Brain pericyte (primary cell): ENCODE measurements at regions not wholly inside any gene's neighbourhood (a gene's known extent, or its start where the extent isn't known, plus 50 kb on each side); places are given as distances from the start of the nearest gene placed in this dataset.
"Not testable (repeated sequence)": the region's sequence is repeated elsewhere in the genome, so short reads cannot be mapped to it uniquely, and the experiment has no call there.

Experiments used
- DNase-seq: peaks from one replicate; pipeline ENCODE4 v3.0.0-alpha.2; 2012; ENCODE audit warnings: low read depth, low spot score

DNA sequence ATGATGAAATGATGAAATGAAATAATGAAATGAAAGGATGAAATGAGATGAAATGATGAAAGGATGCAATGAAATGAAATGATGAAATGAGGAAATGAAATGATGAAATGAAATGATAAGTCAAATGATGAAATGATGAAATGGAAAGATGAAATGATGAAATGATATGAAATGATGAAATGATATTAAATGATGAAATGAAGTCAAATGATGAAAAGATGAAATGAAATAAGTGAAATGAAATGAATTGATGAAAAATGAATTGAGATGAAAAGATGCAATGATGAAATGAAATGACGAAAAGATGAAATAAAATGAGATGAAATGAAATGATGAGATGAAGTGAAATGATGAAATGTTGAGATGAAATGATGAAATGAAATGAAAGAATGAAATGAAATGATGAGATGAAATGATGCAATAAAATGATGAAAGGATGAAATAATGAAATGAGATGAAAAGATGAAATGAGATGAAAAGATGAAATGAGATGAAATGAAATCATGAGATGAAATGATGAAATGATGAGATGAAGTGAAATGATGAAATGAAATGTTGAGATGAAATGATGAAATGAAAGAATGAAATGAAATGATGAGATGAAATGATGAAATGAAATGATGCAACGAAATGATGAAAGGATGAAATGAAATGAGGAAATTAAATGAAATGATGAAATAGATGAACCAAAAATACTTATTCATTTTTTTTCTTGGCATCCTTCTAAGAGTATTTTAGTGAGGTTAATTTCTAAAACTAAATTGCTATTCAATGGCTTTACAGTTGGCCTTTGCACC lies 139.8 kb upstream of the ERV3-1 start:
- DNase-seq, result not testable (repeated sequence)

DNA sequence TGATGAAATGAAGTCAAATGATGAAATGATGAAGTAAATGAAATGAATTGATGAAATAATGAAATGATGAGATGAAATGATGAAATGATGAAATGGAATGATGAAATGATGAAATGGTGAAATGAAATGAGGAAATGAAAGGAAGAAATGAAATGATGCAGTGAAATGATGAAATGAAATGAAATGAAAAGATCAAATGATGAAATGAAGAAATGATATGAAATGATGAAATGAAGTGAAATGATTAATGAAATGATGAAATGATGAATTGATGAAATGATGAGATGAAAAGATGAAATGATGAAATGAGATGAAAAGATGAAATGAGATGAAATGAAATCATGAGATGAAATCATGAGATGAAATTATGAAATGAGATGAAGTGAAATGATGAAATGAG lies 139.2 kb upstream of the ERV3-1 start:
- DNase-seq, result not testable (repeated sequence)

- DNase-seq, result not testable (repeated sequence)
Measured at GRCh38 chr7:65145008-65145407, 138.5 kb upstream of the ERV3-1 start.

DNA sequence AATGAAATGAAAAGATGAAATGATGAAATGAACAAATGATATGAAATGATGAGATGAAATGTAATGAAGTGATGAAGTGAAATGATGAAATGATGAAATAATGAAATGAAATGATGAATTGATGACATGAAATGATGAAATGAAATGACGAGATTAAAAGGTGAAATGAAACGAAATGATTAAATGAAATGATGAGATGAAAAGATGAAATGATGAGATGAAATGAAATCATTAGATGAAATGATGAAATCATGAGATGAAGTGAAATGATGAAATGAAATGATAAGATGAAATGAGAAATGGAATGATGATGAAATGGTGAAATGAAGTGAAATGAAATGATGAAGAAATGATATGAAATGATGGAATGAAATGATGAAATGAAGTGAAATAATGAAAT lies 138.1 kb upstream of the ERV3-1 start:
- DNase-seq, result not testable (repeated sequence)

GRCh38 chr7:65144119-65144518 lies 137.6 kb upstream of the ERV3-1 start:
- not testable (repeated sequence) for DNase-seq

DNA sequence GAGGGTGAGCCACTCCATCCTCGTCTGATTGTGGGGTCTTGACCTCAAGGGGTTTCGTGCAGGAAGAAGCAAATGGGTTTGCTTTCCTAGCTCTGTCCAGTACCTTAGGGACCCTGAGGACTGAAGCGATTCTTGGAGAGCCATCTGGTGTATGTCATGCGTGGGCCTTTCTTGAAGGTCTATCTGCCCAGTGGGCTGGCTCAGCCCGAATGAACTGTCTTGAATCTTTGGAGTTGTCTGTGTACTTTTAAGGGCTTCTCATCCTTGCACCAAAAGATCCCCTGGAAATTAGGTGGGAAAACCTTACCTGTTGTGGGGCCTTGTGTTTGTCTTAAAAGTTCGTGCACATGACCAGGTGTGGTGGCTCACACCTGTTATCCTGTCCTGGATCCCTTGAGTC lies 135.4 kb upstream of the ERV3-1 start:
- DNase-seq, result not testable (repeated sequence)

- DNase-seq, result not testable (repeated sequence)
Measured at GRCh38 chr7:65141405-65141778, 134.9 kb upstream of the ERV3-1 start.

- DNase-seq, result not testable (repeated sequence)
Measured at GRCh38 chr7:65140543-65141404, 134.3 kb upstream of the ERV3-1 start.

GRCh38 chr7:65136850-65137249 lies 130.4 kb upstream of the ERV3-1 start:
- not testable (repeated sequence) for DNase-seq

- not testable (repeated sequence) for DNase-seq
Measured at GRCh38 chr7:65133087-65133486, 126.6 kb upstream of the ERV3-1 start.

GRCh38 chr7:65132256-65132655 lies 125.8 kb upstream of the ERV3-1 start:
- DNase-seq, result not testable (repeated sequence)

DNA sequence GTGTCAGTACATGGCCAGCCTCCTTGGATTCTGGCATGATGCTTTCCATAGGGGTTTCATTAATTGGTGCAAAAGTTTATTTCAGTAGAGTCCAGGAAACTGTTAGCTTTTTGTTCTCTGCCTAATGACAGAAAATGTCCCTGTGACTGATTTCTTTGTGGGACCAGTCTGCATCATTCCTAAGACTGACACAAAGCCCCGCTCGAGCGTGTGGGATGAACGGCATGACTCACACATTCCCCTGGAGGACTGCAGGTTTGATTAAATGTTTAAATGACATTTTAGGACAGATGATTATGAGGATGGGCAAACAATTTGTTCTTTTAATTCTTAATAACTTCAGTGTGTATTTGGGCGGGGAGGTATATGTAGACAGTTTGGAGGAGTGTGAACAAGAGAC lies 120.9 kb upstream of the ERV3-1 start:
- not testable (repeated sequence) for DNase-seq

GRCh38 chr7:65124600-65124999 lies 118.1 kb upstream of the ERV3-1 start:
- not testable (repeated sequence) for DNase-seq

- DNase-seq, result not testable (repeated sequence)
Measured at GRCh38 chr7:65105650-65106203, 99.2 kb upstream of the ERV3-1 start.

GRCh38 chr7:65100499-65100898 lies 94.0 kb upstream of the ERV3-1 start:
- DNase-seq, result not testable (repeated sequence)

GRCh38 chr7:65081669-65082055 lies 75.2 kb upstream of the ERV3-1 start:
- DNase-seq, result not testable (repeated sequence)

DNA sequence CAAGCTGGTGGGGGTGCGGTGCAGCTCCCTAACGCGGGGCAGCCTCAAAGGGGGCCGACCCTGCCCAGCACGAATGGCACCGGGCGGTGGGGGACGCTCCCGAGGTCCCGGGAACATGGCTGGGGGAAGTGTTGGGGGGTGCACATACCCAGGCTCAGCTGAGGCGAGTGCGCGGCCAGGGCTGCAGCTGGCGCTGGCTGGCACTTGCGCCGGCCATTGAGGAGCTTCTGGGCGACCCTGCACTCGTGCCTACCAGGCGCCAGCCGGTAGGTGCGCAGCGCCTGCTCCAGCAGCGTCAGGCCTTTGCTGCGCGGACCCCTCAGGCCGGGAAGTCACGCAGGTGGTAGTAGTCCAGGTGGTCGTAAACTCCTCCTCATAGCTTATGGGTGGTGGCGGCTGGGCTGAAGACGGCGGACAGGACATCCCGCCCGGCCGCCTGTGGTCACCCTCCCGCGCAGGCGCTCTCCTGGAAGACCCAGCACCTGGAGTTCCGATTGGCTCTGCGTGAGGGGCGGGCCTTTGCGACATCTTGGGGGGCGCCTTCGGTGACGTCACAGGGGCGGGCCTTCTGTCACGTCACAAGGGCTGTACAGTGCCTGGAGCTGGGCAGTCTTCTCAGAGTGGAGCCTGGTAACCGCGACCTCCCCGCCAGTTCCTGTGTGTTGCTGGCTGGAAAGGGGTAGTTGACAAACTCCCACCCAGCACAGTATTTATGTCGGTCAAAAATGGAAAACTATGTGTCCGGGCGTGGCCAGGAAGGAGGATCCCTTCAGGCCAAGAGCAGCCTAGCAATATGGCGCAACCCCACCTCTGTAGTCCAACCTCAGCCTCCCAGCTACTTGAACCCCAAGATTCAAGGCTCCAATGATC lies 74.5 kb upstream of the ERV3-1 start:
- DNase-seq, result peak; percentile 81

DNA sequence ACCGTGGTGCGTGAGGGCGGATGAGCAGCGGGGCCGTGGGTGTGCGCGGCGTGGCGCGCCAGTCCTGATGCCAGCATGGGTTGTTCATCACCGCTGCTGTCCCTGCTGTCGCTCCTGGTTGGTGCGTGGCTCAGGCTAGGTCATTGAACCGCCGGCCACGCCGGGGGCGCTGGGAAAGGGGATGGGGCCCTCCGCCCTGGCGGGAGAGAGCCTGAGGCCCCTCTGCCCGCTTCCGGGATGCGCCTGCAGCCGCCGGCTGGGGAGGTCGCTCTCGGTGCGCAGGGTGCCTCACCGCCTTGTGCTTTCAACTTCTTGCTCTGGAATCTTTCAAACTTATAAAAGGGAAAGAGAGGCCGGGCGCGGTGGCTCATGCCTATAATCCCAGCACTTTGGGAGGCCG lies 68.5 kb upstream of the ERV3-1 start:
- DNase-seq, result not testable (repeated sequence)

- DNase-seq, result not testable (repeated sequence)
Measured at GRCh38 chr7:65073160-65073559, 66.7 kb upstream of the ERV3-1 start.

GRCh38 chr7:65071854-65072431 lies 65.5 kb upstream of the ERV3-1 start:
- DNase-seq, result not testable (repeated sequence)

DNA sequence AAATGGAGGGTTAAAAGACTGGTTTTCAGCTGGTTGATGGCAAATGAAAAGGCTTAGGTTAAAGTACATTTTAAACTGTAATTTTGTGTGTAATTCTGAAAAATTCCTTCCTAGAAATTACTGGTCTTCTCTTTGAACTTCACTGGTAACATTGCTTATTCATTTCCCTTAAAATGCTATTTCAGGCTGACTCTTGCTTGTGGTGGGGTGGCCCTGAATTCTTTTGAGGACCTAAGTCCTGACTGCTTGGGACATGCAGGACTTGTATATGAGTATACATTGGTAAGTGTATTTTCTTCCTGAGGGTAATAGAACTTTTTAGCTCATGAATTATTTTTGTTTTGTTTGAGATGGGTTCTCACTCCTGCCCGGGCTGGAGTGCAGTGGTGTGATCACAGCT lies 63.0 kb upstream of the ERV3-1 start:
- DNase-seq, result not testable (repeated sequence)
